Neuronal stem cell (in vitro differentiated cells): ENCODE measurements at regions not wholly inside any gene's neighbourhood (a gene's known extent, or its start where the extent isn't known, plus 50 kb on each side); places are given as distances from the start of the nearest gene placed in this dataset.

Experiments
- DNase-seq: peaks from one replicate; pipeline ENCODE4 v3.0.0-alpha.2; 2013; ENCODE audit warnings: low spot score
- H2AFZ ChIP-seq: one replicate; pipeline ENCODE4 v1.6.1; 2013; ENCODE audit warnings: mild to moderate bottlenecking, low read length, inconsistent platforms
- H2AK5ac ChIP-seq: 2 replicates; pipeline ENCODE4 v1.6.1; 2013; ENCODE audit warnings: low read depth, mild to moderate bottlenecking, inconsistent platforms, low read length, moderate library complexity, mixed read lengths
- H2BK120ac ChIP-seq: 2 replicates; pipeline ENCODE4 v1.6.1; 2013; ENCODE audit warnings: low read depth, mild to moderate bottlenecking, inconsistent platforms, low read length, moderate library complexity, mixed read lengths
- H2BK12ac ChIP-seq: one replicate; pipeline ENCODE4 v1.6.1; 2013; ENCODE audit warnings: low read length, inconsistent platforms
- H2BK15ac ChIP-seq: 2 replicates; pipeline ENCODE4 v1.6.1; 2013; ENCODE audit warnings: mild to moderate bottlenecking, low read length, inconsistent platforms, mixed read lengths
- H2BK5ac ChIP-seq: one replicate; pipeline ENCODE4 v1.6.1; 2013; ENCODE audit warnings: inconsistent platforms, mild to moderate bottlenecking, low read length, moderate library complexity
- H3K14ac ChIP-seq: one replicate; pipeline ENCODE4 v1.6.1; 2013; ENCODE audit warnings: low read length, inconsistent platforms
- H3K18ac ChIP-seq: 2 replicates; pipeline ENCODE4 v1.6.1; 2013; ENCODE audit warnings: low read length, inconsistent platforms
- H3K23ac ChIP-seq: 2 replicates; pipeline ENCODE4 v1.6.1; 2013; ENCODE audit warnings: low read depth, mild to moderate bottlenecking, mixed read lengths, low read length, inconsistent platforms; ENCODE audit not compliant: poor library complexity
- H3K27ac ChIP-seq: replicated peaks from 3 replicates; pipeline ENCODE4 v1.5.1; 2013; ENCODE audit warnings: low read length, inconsistent platforms
- H3K27me3 ChIP-seq, 3 experiments: 2 replicates each; pipeline ENCODE4 v1.6.1; 2013; ENCODE audit warnings: low read length in 3 of 3, mild to moderate bottlenecking in 2 of 3, inconsistent platforms in 1 of 3, low read depth in 1 of 3, mixed read lengths in 1 of 3, moderate library complexity in 1 of 3; ENCODE audit not compliant: control insufficient read depth in 3 of 3, insufficient read depth in 3 of 3
- H3K36me3 ChIP-seq, 2 donors: replicated peaks in 1 of 2; 2 replicates each; pipeline ENCODE4 v1.6.1; 2013; ENCODE audit warnings: low read length in 2 of 2; ENCODE audit not compliant: control insufficient read depth in 2 of 2, insufficient read depth in 2 of 2
- H3K4ac ChIP-seq: 2 replicates; pipeline ENCODE4 v1.6.1; 2013; ENCODE audit warnings: inconsistent platforms, mild to moderate bottlenecking, low read length, moderate library complexity
- H3K4me1 ChIP-seq, 2 donors: 1 replicate in 1 of 2; 2 replicates in 1 of 2; pipeline ENCODE4 v1.6.1; 2013; ENCODE audit warnings: low read length in 2 of 2, low read depth in 1 of 2; ENCODE audit not compliant: control insufficient read depth in 2 of 2, insufficient read depth in 1 of 2
- H3K4me2 ChIP-seq: one replicate; pipeline ENCODE4 v1.6.1; 2013; ENCODE audit warnings: mild to moderate bottlenecking, low read length, inconsistent platforms; ENCODE audit not compliant: insufficient read depth, poor library complexity, severe bottlenecking
- H3K4me3 ChIP-seq, 2 donors: 2 replicates each; pipeline ENCODE4 v1.5.1; 2013; ENCODE audit warnings: low read length in 2 of 2, mild to moderate bottlenecking in 2 of 2, inconsistent platforms in 1 of 2, moderate library complexity in 1 of 2
- H3K79me1 ChIP-seq: one replicate; pipeline ENCODE4 v1.6.1; 2013; ENCODE audit warnings: low read depth, mild to moderate bottlenecking, inconsistent platforms, low read length, moderate library complexity
- H3K9ac ChIP-seq: one replicate; pipeline ENCODE4 v1.6.1; 2013; ENCODE audit warnings: mild to moderate bottlenecking, low read depth, low read length, inconsistent platforms; ENCODE audit not compliant: poor library complexity
- H3K9me3 ChIP-seq, 2 donors: replicated peaks in 1 of 2; 2 replicates each; pipeline versions ENCODE3 to v1.6.1; 2013; ENCODE audit warnings: low read length in 2 of 2, mild to moderate bottlenecking in 2 of 2, inconsistent platforms in 1 of 2, low read depth in 1 of 2, mixed read lengths in 1 of 2, moderate library complexity in 1 of 2; ENCODE audit not compliant: control insufficient read depth in 2 of 2, insufficient read depth in 1 of 2
- H4K8ac ChIP-seq: one replicate; pipeline ENCODE4 v1.6.1; 2013; ENCODE audit warnings: low read depth, mild to moderate bottlenecking, inconsistent platforms, low read length, moderate library complexity
- H4K91ac ChIP-seq: one replicate; pipeline ENCODE4 v1.6.1; 2013; ENCODE audit warnings: low read length, low read depth, mild to moderate bottlenecking, inconsistent platforms; ENCODE audit not compliant: poor library complexity
- WGBS, 2 donors: extraction: QIAGEN DNeasy Blood & Tissue Kit; methylation state at CpG; one replicate each; pipeline ENCODE4 v1.1.7; 2013; ENCODE audit warnings: missing lambda C conversion rate in 2 of 2, mixed read lengths in 1 of 2; ENCODE audit not compliant: insufficient read length in 2 of 2, insufficient replicate concordance in 1 of 2; ENCODE audit errors: extremely low coverage in 2 of 2; 5-methylcytosine and 5-hydroxymethylcytosine counted together

- Histone ChIP-seq H3K4ac (no peak overlapping the region), H4K8ac (no peak overlapping the region), H3K9ac (no peak overlapping the region), H3K27me3 (no peaks in the 10 kb centered on the region), H2AK5ac (no peak overlapping the region), H3K4me2 (no peak overlapping the region), H3K23ac (no peak overlapping the region), H2BK120ac (no peak overlapping the region), H2BK12ac (no peak overlapping the region), H3K9me3 (peaks cover 3 to 5% of the 10 kb centered on the region in 2 donors), H2BK15ac (no peak overlapping the region), H3K36me3 (no peaks in the 10 kb centered on the region), H4K91ac (no peak overlapping the region), H3K4me1 (peaks cover 0 to 3% of the 10 kb centered on the region in 2 donors), H3K18ac (no peak overlapping the region), H3K79me1 (no peaks in the 10 kb centered on the region), H3K14ac (no peak overlapping the region), H3K27ac (no peak overlapping the region), H2AFZ (no peak overlapping the region), H3K4me3 (no peak overlapping the region), H2BK5ac (no peak overlapping the region)
- WGBS, 2 donors = no CpG with 5 or more reads among the region's 2 CpGs
- no peak for DNase-seq
Measured at GRCh38 chr13:107457686-107458085, 757.6 kb downstream of the LIG4 start.

- no peak overlapping the region for H3K9ac ChIP-seq
- no peak overlapping the region for H3K23ac ChIP-seq
- no peak overlapping the region for H3K18ac ChIP-seq
- H2BK120ac ChIP-seq = no peak overlapping the region
- DNase-seq = no peak
- no peak overlapping the region for H3K4ac ChIP-seq
- H3K14ac ChIP-seq = no peak overlapping the region
- H3K36me3 ChIP-seq = no peaks in the 10 kb centered on the region
- no peak overlapping the region for H2BK5ac ChIP-seq
- no CpG with 5 or more reads among the region's 2 CpGs for whole genome bisulfite sequencing, 2 donors
- no peaks in the 10 kb centered on the region for H3K79me1 ChIP-seq
- H3K27me3 ChIP-seq = no peaks in the 10 kb centered on the region
- no peak overlapping the region for H3K27ac ChIP-seq
- no peak overlapping the region for H4K91ac ChIP-seq
- H3K4me3 ChIP-seq = no peak overlapping the region
- no peak overlapping the region for H2AFZ ChIP-seq
- peaks cover 0 to 2% of the 10 kb centered on the region in 2 donors for H3K4me1 ChIP-seq
- no peak overlapping the region for H4K8ac ChIP-seq
- H2BK12ac ChIP-seq = no peak overlapping the region
- H3K9me3 ChIP-seq = peaks cover 3 to 5% of the 10 kb centered on the region in 2 donors
- no peak overlapping the region for H2BK15ac ChIP-seq
- H2AK5ac ChIP-seq = no peak overlapping the region
- no peak overlapping the region for H3K4me2 ChIP-seq
Measured at GRCh38 chr13:107456431-107456830, 758.9 kb downstream of the LIG4 start.

- no peak overlapping the region for H2AFZ ChIP-seq
- no peaks in the 10 kb centered on the region for H3K27me3 ChIP-seq
- no peak overlapping the region for H3K23ac ChIP-seq
- peaks cover 3 to 5% of the 10 kb centered on the region in 2 donors for H3K9me3 ChIP-seq
- no peak overlapping the region for H3K4me3 ChIP-seq
- no peak overlapping the region for H3K27ac ChIP-seq
- H3K4me2 ChIP-seq = no peak overlapping the region
- no peaks in the 10 kb centered on the region for H3K4me1 ChIP-seq
- no peaks in the 10 kb centered on the region for H3K36me3 ChIP-seq
- H3K18ac ChIP-seq = no peak overlapping the region
- H3K14ac ChIP-seq = no peak overlapping the region
- no peak overlapping the region for H3K4ac ChIP-seq
- no peak overlapping the region for H2BK120ac ChIP-seq
- no peak overlapping the region for H2BK12ac ChIP-seq
- H3K9ac ChIP-seq = no peak overlapping the region
- no CpG with 5 or more reads among the region's 2 CpGs for WGBS, 2 donors
- H2BK15ac ChIP-seq = no peak overlapping the region
- H4K8ac ChIP-seq = no peak overlapping the region
- no peak overlapping the region for H2AK5ac ChIP-seq
- no peaks in the 10 kb centered on the region for H3K79me1 ChIP-seq
- no peak overlapping the region for H2BK5ac ChIP-seq
- DNase-seq = no peak
- H4K91ac ChIP-seq = no peak overlapping the region
Measured at GRCh38 chr13:107452833-107453232, 762.5 kb downstream of the LIG4 start.

- Histone ChIP-seq H3K23ac (no peak overlapping the region), H4K8ac (no peak overlapping the region), H3K9me3 (peaks cover 3 to 5% of the 10 kb centered on the region in 2 donors), H3K14ac (no peak overlapping the region), H2BK12ac (no peak overlapping the region), H3K18ac (no peak overlapping the region), H3K36me3 (no peaks in the 10 kb centered on the region), H3K27ac (no peak overlapping the region), H3K9ac (no peak overlapping the region), H2BK5ac (no peak overlapping the region), H3K4me1 (no peaks in the 10 kb centered on the region), H2AFZ (no peak overlapping the region), H3K79me1 (no peaks in the 10 kb centered on the region), H3K4me2 (no peak overlapping the region), H3K27me3 (no peaks in the 10 kb centered on the region), H3K4me3 (no peak overlapping the region), H2BK15ac (no peak overlapping the region), H4K91ac (no peak overlapping the region), H3K4ac (no peak overlapping the region), H2BK120ac (no peak overlapping the region), H2AK5ac (no peak overlapping the region)
- DNase-seq = no peak
- WGBS, 2 donors = no CpG with 5 or more reads among the region's 10 CpGs
Measured at GRCh38 chr13:107450931-107451330, 764.4 kb downstream of the LIG4 start.
